HUES48 (cell line): ENCODE measurements at regions not wholly inside any gene's neighbourhood (a gene's known extent, or its start where the extent isn't known, plus 50 kb on each side); places are given as distances from the start of the nearest gene placed in this dataset.

Source experiments
- H3K27ac ChIP-seq: one replicate; pipeline ENCODE4 v1.7.0; 2013; ENCODE audit warnings: low read depth, low read length, inconsistent platforms
- H3K27me3 ChIP-seq: 2 replicates; pipeline ENCODE4 v1.6.1; 2013; ENCODE audit warnings: mild to moderate bottlenecking, low read length; ENCODE audit not compliant: control insufficient read depth, insufficient read depth
- H3K36me3 ChIP-seq: 2 replicates; pipeline ENCODE4 v1.6.1; 2013; ENCODE audit warnings: low read length; ENCODE audit not compliant: control insufficient read depth, insufficient read depth
- H3K4me1 ChIP-seq: 2 replicates; pipeline ENCODE4 v1.6.1; 2013; ENCODE audit warnings: mild to moderate bottlenecking, low read length; ENCODE audit not compliant: control insufficient read depth, insufficient read depth
- H3K4me3 ChIP-seq: 2 replicates; pipeline ENCODE4 v1.5.1; 2013; ENCODE audit warnings: mild to moderate bottlenecking, low read depth, low read length
- H3K9ac ChIP-seq: 2 replicates; pipeline ENCODE4 v1.6.1; 2013; ENCODE audit warnings: mild to moderate bottlenecking, low read depth, low read length, moderate library complexity
- H3K9me3 ChIP-seq: 2 replicates; pipeline ENCODE4 v1.6.1; 2013; ENCODE audit warnings: low read length; ENCODE audit not compliant: control insufficient read depth, insufficient read depth

DNA sequence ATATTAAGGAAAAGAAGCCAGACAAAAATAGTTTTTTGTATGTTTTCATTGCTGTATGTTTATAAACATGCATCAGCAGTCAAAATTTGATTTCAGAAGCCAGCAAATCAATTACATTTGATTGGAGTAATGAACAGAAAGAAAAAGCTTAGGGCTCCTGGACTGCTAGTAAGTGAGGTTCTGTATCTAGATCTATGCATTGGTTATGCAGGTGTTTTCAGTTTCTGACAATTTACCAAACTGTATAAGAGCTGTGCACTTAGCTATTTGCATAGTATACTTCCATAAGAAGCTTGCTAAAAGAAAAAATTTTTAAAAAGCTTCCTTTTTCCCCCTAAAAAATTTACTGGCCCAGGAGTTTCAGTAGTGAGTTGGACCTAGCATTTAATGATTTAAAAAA lies 881.6 kb downstream of the PCDH7 start:
- Histone ChIP-seq H3K4me1 (peaks cover 3% of the 10 kb centered on the region; the same call in 1 of the 2 replicates), H3K36me3 (no peaks in the 10 kb centered on the region), H3K4me3 (no peak overlapping the region), H3K9me3 (no peaks in the 10 kb centered on the region), H3K27ac (no peak overlapping the region), H3K27me3 (no peaks in the 10 kb centered on the region), H3K9ac (no peak overlapping the region)

DNA sequence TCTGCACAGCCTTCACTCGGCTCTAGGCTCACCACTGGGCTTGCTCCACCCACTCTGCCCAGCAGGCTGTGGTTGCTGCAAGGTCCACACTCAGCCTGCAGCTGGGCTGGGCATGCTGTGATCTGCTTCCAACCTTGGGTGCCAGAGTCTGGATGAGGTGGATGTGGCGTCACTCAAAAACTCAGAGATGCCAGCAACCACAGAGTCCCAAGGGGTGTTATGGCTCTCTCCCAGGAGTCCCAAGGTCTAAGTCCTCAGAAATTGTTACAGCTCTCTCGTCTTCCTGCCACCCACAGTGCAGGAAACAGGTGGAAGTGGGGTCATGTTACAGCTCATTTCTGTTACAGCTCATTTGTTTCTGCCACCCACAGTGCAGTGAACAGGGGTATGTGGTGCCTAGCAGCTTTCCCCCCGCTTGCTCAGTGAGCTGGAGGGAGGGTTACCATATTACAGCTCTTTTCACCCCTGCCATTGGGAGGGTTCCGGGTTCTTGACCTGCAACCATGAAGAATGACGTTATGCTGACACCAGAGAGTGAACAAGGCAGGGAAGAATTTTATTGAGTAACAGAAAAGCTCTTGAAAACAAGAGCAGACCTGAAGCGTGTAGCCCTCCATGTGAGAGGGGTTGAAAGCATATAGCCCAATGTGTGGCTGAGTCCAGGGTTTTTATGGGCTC lies 893.9 kb downstream of the PCDH7 start:
- no peaks in the 10 kb centered on the region for H3K27me3 ChIP-seq
- H3K36me3 ChIP-seq = no peaks in the 10 kb centered on the region
- H3K9me3 ChIP-seq = no peaks in the 10 kb centered on the region
- no peak overlapping the region for H3K9ac ChIP-seq
- no peak overlapping the region for H3K27ac ChIP-seq
- no peak overlapping the region for H3K4me3 ChIP-seq
- H3K4me1 ChIP-seq = no peaks in the 10 kb centered on the region

DNA sequence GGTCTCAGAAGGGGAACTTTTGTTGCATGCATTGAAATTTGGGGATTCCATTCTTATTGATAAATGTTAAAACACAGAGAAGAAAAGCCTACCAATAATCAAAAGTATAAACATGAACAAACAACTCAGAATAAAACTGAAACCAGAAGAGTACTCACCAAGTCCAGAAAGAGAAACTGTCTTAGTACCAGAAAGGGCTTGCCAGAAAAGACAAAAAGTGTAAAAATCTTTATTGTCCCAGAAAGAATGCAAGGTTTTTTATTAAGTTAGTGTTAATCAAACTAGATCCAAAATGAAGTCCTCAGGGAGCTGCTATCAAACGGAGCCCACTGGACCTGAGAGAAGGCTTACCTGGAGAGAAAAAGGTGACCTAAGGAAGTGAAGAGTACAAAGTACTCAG lies 897.5 kb downstream of the PCDH7 start:
- Histone ChIP-seq H3K9me3 (no peaks in the 10 kb centered on the region), H3K4me1 (no peaks in the 10 kb centered on the region), H3K27me3 (no peaks in the 10 kb centered on the region), H3K36me3 (no peaks in the 10 kb centered on the region), H3K27ac (no peak overlapping the region), H3K9ac (no peak overlapping the region), H3K4me3 (no peak overlapping the region)

DNA sequence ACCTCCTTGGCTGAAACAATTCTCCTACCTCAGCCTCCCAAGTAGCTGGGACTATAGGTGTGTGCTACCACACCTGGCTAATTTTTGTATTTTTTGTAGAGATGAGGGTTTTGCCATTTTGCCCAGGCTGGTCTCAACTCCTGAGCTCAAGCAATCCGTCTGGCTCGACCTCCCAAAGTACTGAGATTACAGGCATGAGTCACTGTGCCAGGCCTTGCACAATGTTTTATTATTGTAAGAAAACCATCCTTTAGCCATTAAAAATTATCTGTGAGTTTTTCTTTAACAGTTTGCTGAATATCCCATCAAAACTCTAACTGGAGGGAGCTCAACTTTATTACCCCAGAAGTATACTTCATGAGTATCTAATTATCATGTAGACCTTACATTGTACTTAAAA lies 900.3 kb downstream of the PCDH7 start:
- Histone ChIP-seq H3K4me3 (no peak overlapping the region), H3K27me3 (no peaks in the 10 kb centered on the region), H3K9me3 (no peaks in the 10 kb centered on the region), H3K4me1 (no peaks in the 10 kb centered on the region), H3K36me3 (no peaks in the 10 kb centered on the region), H3K27ac (no peak overlapping the region), H3K9ac (no peak overlapping the region)

DNA sequence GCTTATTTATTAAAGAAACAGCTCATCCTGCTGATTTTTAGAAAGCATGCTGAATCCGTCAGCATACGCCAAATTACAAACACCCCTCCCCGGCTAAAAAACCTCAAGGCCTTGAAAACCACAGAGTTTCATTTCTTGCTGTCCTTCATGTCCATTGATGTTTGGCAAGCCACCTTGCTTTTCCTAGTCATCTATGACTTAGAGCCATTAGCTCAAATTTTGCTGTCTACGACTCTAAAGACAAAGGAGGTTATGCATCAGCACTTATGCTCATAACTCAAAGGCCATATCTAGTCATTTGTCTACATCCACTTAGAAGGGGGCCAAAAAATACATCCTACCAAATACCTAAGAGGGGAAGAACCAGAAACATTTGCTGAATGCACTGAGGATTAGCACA lies 925.1 kb downstream of the PCDH7 start:
- Histone ChIP-seq H3K9ac (no peak overlapping the region), H3K4me1 (no peaks in the 10 kb centered on the region; the same call in 1 of the 2 replicates), H3K27me3 (no peaks in the 10 kb centered on the region), H3K36me3 (no peaks in the 10 kb centered on the region), H3K4me3 (no peak overlapping the region), H3K27ac (no peak overlapping the region), H3K9me3 (no peaks in the 10 kb centered on the region)

DNA sequence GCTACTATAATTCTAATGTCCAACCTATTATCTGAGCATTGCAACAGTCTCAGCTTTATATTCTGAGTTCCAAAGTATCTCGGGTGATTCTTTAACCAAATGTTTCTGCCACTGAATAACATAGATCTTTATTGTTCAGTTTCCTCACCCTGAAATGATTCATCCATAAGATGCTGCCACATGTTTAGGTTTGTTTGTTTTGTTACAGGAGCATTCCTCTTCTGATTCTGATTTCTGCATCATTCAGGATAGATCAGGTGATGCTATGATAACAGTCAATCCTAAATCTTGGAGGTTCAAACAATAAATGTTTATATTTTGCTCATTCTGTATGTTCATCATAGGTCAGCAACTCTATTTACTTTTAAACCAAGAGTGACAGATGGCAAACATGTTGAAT lies 927.6 kb downstream of the PCDH7 start:
- H3K4me1 ChIP-seq = no peaks in the 10 kb centered on the region; the same call in 1 of the 2 replicates
- H3K36me3 ChIP-seq = no peaks in the 10 kb centered on the region
- H3K9me3 ChIP-seq = no peaks in the 10 kb centered on the region
- H3K27me3 ChIP-seq = no peaks in the 10 kb centered on the region
- no peak overlapping the region for H3K27ac ChIP-seq
- no peak overlapping the region for H3K9ac ChIP-seq
- H3K4me3 ChIP-seq = no peak overlapping the region

DNA sequence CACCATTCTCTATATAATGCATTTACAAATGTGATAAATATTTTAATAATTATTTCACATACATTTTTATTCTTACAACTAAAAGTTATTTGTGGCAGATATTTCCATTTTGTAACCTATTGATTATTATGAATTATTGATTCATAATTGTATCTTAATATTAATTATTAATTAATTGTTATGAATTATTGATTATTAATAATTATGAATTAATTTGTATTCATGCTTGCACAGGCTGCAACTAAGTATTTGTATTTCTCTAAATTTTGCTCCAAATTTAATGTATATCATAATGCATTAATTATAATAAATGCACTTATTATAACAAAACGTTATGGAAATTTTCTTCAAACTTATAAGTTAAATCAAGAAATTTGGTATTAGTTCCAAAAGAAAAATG lies 929.7 kb downstream of the PCDH7 start:
- no peak overlapping the region for H3K4me3 ChIP-seq

DNA sequence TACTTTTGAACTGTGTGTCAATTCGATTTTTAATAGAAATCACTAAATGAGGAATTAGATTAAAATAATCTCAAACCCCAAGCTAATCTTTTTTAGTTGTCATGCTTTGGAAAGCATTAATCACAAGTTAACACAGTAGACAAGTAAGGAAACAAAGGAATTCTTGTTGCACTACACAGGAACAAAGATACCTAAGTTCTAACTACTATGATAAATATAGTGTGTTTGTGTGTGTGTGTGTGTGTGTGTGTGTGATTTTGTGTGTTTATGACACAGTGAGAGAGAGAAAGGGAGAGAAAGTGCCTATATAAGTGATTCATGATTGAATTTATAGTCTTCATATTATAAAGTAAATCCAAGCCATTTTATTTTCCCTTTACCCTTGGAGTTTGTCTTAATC lies 931.4 kb downstream of the PCDH7 start:
- Histone ChIP-seq H3K27ac (no peak overlapping the region), H3K27me3 (no peaks in the 10 kb centered on the region), H3K4me1 (no peaks in the 10 kb centered on the region), H3K4me3 (no peak overlapping the region), H3K36me3 (no peaks in the 10 kb centered on the region), H3K9ac (no peak overlapping the region), H3K9me3 (no peaks in the 10 kb centered on the region)

More for the DNA sequence above, 929.7 kb downstream of the PCDH7 start:
- Histone ChIP-seq H3K4me1 (no peaks in the 10 kb centered on the region), H3K9me3 (no peaks in the 10 kb centered on the region), H3K27me3 (no peaks in the 10 kb centered on the region), H3K36me3 (no peaks in the 10 kb centered on the region), H3K27ac (no peak overlapping the region), H3K9ac (no peak overlapping the region)

DNA sequence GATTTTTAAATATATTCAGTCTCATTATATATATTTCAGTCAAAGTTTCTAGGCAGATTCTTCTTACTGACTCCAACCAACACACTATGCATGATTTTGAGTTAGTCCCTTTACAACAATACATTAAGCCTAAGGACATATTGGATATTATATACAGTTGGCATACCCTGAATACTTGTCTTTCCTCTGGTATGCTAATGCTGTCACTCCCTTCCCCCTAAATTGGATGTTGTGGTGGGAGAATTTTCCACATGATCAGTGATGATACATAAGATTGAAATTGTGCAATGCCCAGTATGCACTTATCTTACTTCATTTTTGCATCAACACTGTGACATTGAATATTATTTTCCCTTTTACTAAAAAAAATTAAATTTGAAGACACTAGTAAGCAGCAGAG lies 935.2 kb downstream of the PCDH7 start:
- Histone ChIP-seq H3K9ac (no peak overlapping the region), H3K4me1 (no peaks in the 10 kb centered on the region), H3K27me3 (no peaks in the 10 kb centered on the region), H3K27ac (no peak overlapping the region), H3K9me3 (no peaks in the 10 kb centered on the region), H3K4me3 (no peak overlapping the region), H3K36me3 (no peaks in the 10 kb centered on the region)

DNA sequence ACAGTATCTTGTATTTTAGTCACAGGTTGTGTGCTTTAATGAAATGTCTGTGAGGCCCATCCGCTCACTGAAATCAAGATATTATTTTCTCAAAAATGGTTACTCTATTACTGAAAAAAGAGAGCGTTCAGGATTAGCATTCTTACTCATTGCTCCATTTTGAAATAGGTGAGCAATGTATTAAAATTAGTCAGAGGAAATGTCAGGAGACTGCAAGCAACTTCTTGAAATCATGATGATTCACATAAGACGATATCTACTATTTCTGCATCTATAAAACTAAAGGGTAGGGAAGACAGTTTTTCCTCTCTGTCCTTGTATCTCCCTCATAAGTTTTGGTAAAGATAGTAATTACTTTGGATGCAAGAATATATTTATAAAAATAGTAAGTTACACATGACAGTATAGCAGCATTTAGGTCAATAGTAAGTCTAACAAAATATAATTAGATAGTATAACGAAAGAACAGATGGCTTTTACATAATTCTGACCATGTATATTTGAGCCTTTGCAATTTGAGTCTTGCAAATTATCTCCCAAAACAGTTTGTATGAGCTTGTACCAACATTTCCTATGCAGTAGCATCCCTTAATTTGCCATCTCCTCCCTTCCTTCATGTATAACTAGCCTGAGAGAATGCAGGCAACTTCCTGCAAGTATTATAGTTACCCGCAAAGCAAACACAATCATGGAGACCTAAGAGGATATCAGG lies 937.8 kb downstream of the PCDH7 start:
- H3K9ac ChIP-seq = no peak overlapping the region
- H3K27ac ChIP-seq = no peak overlapping the region
- H3K4me1 ChIP-seq = no peaks in the 10 kb centered on the region
- no peaks in the 10 kb centered on the region for H3K9me3 ChIP-seq
- H3K4me3 ChIP-seq = no peak overlapping the region
- H3K27me3 ChIP-seq = no peaks in the 10 kb centered on the region
- no peaks in the 10 kb centered on the region for H3K36me3 ChIP-seq

DNA sequence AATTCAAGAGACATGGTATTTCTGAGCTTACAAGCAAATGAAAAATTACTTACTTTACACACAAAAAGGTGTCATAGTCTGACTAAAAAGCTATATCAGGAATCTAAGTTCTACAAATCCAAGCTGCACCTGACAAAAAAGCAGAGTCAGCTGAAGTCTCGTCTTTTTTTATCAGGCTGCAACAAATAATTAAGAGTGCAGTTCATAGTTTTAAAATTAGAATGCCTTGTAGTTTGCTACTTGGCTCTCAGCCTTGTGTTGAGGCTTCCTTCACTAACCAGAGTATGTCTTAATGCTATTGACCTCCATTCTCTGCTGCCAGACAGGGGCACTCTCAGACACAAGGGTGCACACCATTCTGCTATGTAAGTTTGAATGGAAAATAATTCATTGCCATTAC lies 940.7 kb downstream of the PCDH7 start:
- Histone ChIP-seq H3K4me1 (no peaks in the 10 kb centered on the region), H3K36me3 (no peaks in the 10 kb centered on the region), H3K27ac (no peak overlapping the region), H3K4me3 (no peak overlapping the region), H3K9me3 (no peaks in the 10 kb centered on the region), H3K27me3 (no peaks in the 10 kb centered on the region), H3K9ac (no peak overlapping the region)
